Caco-2 (cell line): ENCODE measurements at regions not wholly inside any gene's neighbourhood (a gene's known extent, or its start where the extent isn't known, plus 50 kb on each side); places are given as distances from the start of the nearest gene placed in this dataset.

Experiments used
- BruUV-seq: library from RNA; stranded (reverse); fragments of 400-500 nt; replicated peaks from 2 replicates; lab custom pipeline; 2021; lab: Mats Ljungman, UMichigan
- CTCF ChIA-PET: fragments of 300-600 bp; sonication (Branson Sonifier 250); formaldehyde crosslinking; loops from one replicate; lab custom pipeline; 2022; ENCODE audit warnings: antibody characterized with exemption; lab: Charles Lee
- POLR2A ChIA-PET: fragments of 300-600 bp; sonication (Branson Sonifier 250); formaldehyde crosslinking; loops from one replicate; lab custom pipeline; 2022; ENCODE audit warnings: antibody characterized with exemption; lab: Charles Lee
- DNase-seq, 2 experiments: peaks; one replicate each; pipeline versions ENCODE4 v3.0.0 to v3.0.0-alpha.2; 2020 to 2022
- H3K27me3 ChIP-seq: replicated peaks from 2 replicates; pipeline ENCODE4 v1.6.0; 2011; ENCODE audit warnings: low read length; ENCODE audit not compliant: control insufficient read depth, insufficient read depth
- H3K36me3 ChIP-seq: 2 replicates; pipeline ENCODE4 v1.5.1; 2011; ENCODE audit warnings: low read length; ENCODE audit not compliant: control insufficient read depth, insufficient read depth
- H3K4me1 ChIP-seq: fragments of 250-450 bp; sonication (Bioruptor Pico); 2 replicates; pipeline ENCODE4 v1.5.1; 2020; ENCODE audit warnings: mild to moderate bottlenecking
- H3K4me3 ChIP-seq: 2 replicates; pipeline ENCODE4 v1.5.1; 2011; ENCODE audit warnings: low read depth, mild to moderate bottlenecking, control low read depth, low read length
- H3K9me3 ChIP-seq: fragments of 250-450 bp; sonication (Bioruptor Pico); 2 replicates; pipeline ENCODE4 v1.5.1; 2020; ENCODE audit warnings: mild to moderate bottlenecking, moderate library complexity
- H3K27ac Mint-ChIP-seq: one replicate; pipeline ENCODE4 v1.8.0; 2022; ENCODE audit warnings: mixed read lengths; ENCODE audit not compliant: unreplicated experiment
- H3K27me3 Mint-ChIP-seq: one replicate; pipeline ENCODE4 v1.8.0; 2022; ENCODE audit warnings: mixed read lengths; ENCODE audit not compliant: insufficient read depth, unreplicated experiment
- H3K36me3 Mint-ChIP-seq: one replicate; pipeline ENCODE4 v1.8.0; 2022; ENCODE audit warnings: mild to moderate bottlenecking, mixed read lengths; ENCODE audit not compliant: insufficient read depth, unreplicated experiment
- H3K4me1 Mint-ChIP-seq: one replicate; pipeline ENCODE4 v1.8.0; 2022; ENCODE audit warnings: low read depth, mixed read lengths; ENCODE audit not compliant: unreplicated experiment
- H3K4me3 Mint-ChIP-seq: one replicate; pipeline ENCODE4 v1.8.0; 2022; ENCODE audit warnings: mild to moderate bottlenecking, moderate library complexity, mixed read lengths; ENCODE audit not compliant: unreplicated experiment
- H3K9me3 Mint-ChIP-seq: one replicate; pipeline ENCODE4 v1.8.0; 2022; ENCODE audit warnings: mixed read lengths; ENCODE audit not compliant: unreplicated experiment
- CTCF ChIP-seq, 2 experiments: fragments of 200-600 bp in 1 of 2; IDR thresholded peaks; 1 replicate in 1 of 2; 2 replicates in 1 of 2; pipeline versions ENCODE4 v1.5.1 to v1.8.0; 2011 to 2022; ENCODE audit warnings: antibody characterized with exemption in 1 of 2, control low read depth in 1 of 2, inconsistent platforms in 1 of 2, low read depth in 1 of 2, low read length in 1 of 2, mild to moderate bottlenecking in 1 of 2, moderate library complexity in 1 of 2; ENCODE audit not compliant: insufficient read depth in 1 of 2, severe bottlenecking in 1 of 2, unreplicated experiment in 1 of 2
- intact Hi-C: fragments of 100-400 bp; cut with micrococcal nuclease; formaldehyde crosslinking; loops from one replicate; pipeline ENCODE4 v1.10.0; 2022; ENCODE audit not compliant: unreplicated experiment

- intact Hi-C loops: no loop called here
- Histone ChIP-seq H3K36me3 (no peaks in the 10 kb centered on the region), H3K4me3 (no peak overlapping the region), H3K4me1 (no peaks in the 10 kb centered on the region), H3K9me3 (no peaks in the 10 kb centered on the region), H3K27me3 (no peaks in the 10 kb centered on the region)
- Mint-ChIP-seq H3K36me3 (no peaks in the 10 kb centered on the region), H3K27me3 (no peaks in the 10 kb centered on the region), H3K4me1 (no peaks in the 10 kb centered on the region), H3K9me3 (peaks cover 7% of the 10 kb centered on the region), H3K4me3 (no peak overlapping the region), H3K27ac (no peak overlapping the region)
- no peak for DNase-seq
- ChIA-PET POLR2A (no interaction called here), CTCF (no interaction called here)
- TF ChIP-seq CTCF (IDR thresholded peaks at IDR 0.05; ENCODE audit: insufficient read depth in 1 of 2, low read depth in 1 of 2, low read length in 1 of 2, severe bottlenecking in 1 of 2, unreplicated experiment in 1 of 2): no peak
- no TSS peak for BruUV-seq
These were observed 603.7 kb upstream of the PTCHD4 start for GRCh38 chr6:48714699-48715098.

GRCh38 chr6:48714250-48714649 lies 603.3 kb upstream of the PTCHD4 start:
- DNase-seq: no peak
- H3K36me3 ChIP-seq: no peaks in the 10 kb centered on the region
- H3K4me3 ChIP-seq: no peak overlapping the region
- no peaks in the 10 kb centered on the region for H3K27me3 Mint-ChIP-seq
- no peak for TF ChIP-seq CTCF (IDR thresholded peaks at IDR 0.05; ENCODE audit: insufficient read depth in 1 of 2, low read depth in 1 of 2, low read length in 1 of 2, severe bottlenecking in 1 of 2, unreplicated experiment in 1 of 2)
- no peak overlapping the region for H3K27ac Mint-ChIP-seq
- no peaks in the 10 kb centered on the region for H3K27me3 ChIP-seq
- POLR2A ChIA-PET: no interaction called here
- H3K4me1 ChIP-seq: no peaks in the 10 kb centered on the region
- CTCF ChIA-PET: no interaction called here
- peaks cover 3% of the 10 kb centered on the region for H3K9me3 Mint-ChIP-seq
- H3K36me3 Mint-ChIP-seq: no peaks in the 10 kb centered on the region
- no peaks in the 10 kb centered on the region for H3K4me1 Mint-ChIP-seq
- H3K9me3 ChIP-seq: no peaks in the 10 kb centered on the region
- H3K4me3 Mint-ChIP-seq: no peak overlapping the region
- BruUV-seq: no TSS peak
- intact Hi-C loops: no loop called here

DNA sequence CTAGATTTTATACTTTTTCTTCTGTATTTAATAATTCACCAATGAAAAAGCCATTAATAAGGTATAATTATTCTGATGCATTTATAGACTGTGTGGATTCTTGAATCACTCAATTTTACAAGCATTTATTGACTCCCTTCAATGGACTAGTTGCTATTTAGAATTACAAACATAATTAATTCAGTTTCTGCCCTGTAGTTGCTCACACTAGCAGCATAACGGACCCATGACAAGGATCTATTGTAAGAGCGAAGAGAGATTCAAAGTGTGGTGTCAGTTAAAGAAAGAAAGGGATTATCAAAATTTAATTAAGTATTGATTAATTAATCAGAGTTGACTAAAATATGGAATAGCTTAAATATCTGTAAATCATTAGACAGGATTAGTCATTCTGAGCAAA lies 602.6 kb upstream of the PTCHD4 start:
- H3K4me1 ChIP-seq: no peaks in the 10 kb centered on the region
- DNase-seq: no peak
- no peak overlapping the region for H3K4me3 ChIP-seq
- Mint-ChIP-seq H3K4me1 (no peaks in the 10 kb centered on the region), H3K27me3 (no peaks in the 10 kb centered on the region), H3K9me3 (no peaks in the 10 kb centered on the region), H3K36me3 (no peaks in the 10 kb centered on the region), H3K4me3 (no peak overlapping the region), H3K27ac (no peak overlapping the region)
- CTCF ChIA-PET: no interaction called here
- intact Hi-C loops: no loop called here
- H3K9me3 ChIP-seq: no peaks in the 10 kb centered on the region
- no peaks in the 10 kb centered on the region for H3K36me3 ChIP-seq
- TF ChIP-seq CTCF (IDR thresholded peaks at IDR 0.05; ENCODE audit: insufficient read depth in 1 of 2, low read depth in 1 of 2, low read length in 1 of 2, severe bottlenecking in 1 of 2, unreplicated experiment in 1 of 2): no peak
- no TSS peak for BruUV-seq
- H3K27me3 ChIP-seq: no peaks in the 10 kb centered on the region
- POLR2A ChIA-PET: no interaction called here
